SK-N-MC (cell line): ENCODE measurements at regions not wholly inside any gene's neighbourhood (a gene's known extent, or its start where the extent isn't known, plus 50 kb on each side); places are given as distances from the start of the nearest gene placed in this dataset.
"Not testable (repeated sequence)": the region's sequence is repeated elsewhere in the genome, so short reads cannot be mapped to it uniquely, and the experiment has no call there.

Source experiments
- DNase-seq: peaks from one replicate; pipeline ENCODE4 v3.0.0-alpha.2; 2011; ENCODE audit warnings: low read depth, low spot score
- H3K27ac ChIP-seq: fragments of 200-600 bp; sonication (generic); 2 replicates; pipeline ENCODE4 v1.5.1; 2016; ENCODE audit warnings: mixed run types
- H3K36me3 ChIP-seq: fragments of 200-600 bp; sonication (generic); 2 replicates; pipeline ENCODE4 v1.6.1; 2017; ENCODE audit warnings: antibody characterized with exemption, low read length, mixed read lengths; ENCODE audit not compliant: insufficient read depth
- H3K4me3 ChIP-seq: fragments of 200-600 bp; sonication (generic); 2 replicates; pipeline ENCODE4 v1.5.1; 2016
- H3K9ac ChIP-seq: fragments of 200-600 bp; sonication (generic); 2 replicates; pipeline ENCODE4 v1.8.0; 2017; ENCODE audit warnings: mixed run types, mixed read lengths; ENCODE audit not compliant: insufficient read length
- H3K9me3 ChIP-seq: fragments of 200-600 bp; sonication (generic); 2 replicates; pipeline ENCODE4 v1.6.1; 2017; ENCODE audit warnings: low read depth, mild to moderate bottlenecking, antibody characterized with exemption, low read length, moderate library complexity, mixed read lengths
- EZH2 ChIP-seq: fragments of 200-600 bp; sonication (generic); IDR thresholded peaks from one replicate; pipeline ENCODE4 v1.6.1; 2017; ENCODE audit warnings: antibody characterized with exemption
- FOXP2 ChIP-seq: optimal IDR thresholded peaks from 2 replicates; pipeline ENCODE3; 2011; ENCODE audit warnings: mild to moderate bottlenecking, moderate library complexity; ENCODE audit not compliant: insufficient read depth; ENCODE audit errors: extremely low read length, control extremely low read depth
- POLR2AphosphoS5 ChIP-seq: IDR thresholded peaks from 2 replicates; pipeline ENCODE4 v1.6.1; 2012; ENCODE audit warnings: mild to moderate bottlenecking, low read depth, low read length, borderline replicate concordance

DNA sequence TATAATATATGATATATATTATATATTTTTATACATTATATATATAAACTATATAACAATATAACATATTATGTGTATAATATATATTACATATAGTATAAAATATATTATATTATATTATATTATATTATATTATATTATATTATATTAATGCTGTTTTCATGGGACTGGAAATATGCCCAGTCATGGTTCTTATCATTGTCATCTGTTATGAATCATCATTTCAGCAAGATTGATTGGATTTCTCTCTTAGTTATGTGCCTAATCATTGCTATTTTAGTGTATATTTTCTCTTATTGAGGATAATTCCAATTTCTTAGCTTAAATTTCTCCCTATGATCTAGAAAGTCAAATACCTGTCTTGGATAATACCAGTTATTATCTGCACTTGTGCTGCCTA is 617.8 kb downstream of the TRIB2 start:
- no peak overlapping the region for H3K4me3 ChIP-seq
- no peak for DNase-seq
- H3K9ac ChIP-seq, result no peak overlapping the region
- no peak for TF ChIP-seq EZH2
- TF ChIP-seq POLR2AphosphoS5, result no peak
- no peak for TF ChIP-seq FOXP2
- no peak overlapping the region for H3K27ac ChIP-seq
- H3K36me3 ChIP-seq, result no peaks in the 10 kb centered on the region
- H3K9me3 ChIP-seq, result no peaks in the 10 kb centered on the region

- H3K9me3 ChIP-seq, result no peaks in the 10 kb centered on the region
- H3K9ac ChIP-seq, result no peak overlapping the region
- H3K36me3 ChIP-seq, result no peaks in the 10 kb centered on the region
- TF ChIP-seq EZH2 (no peak), FOXP2 (no peak), POLR2AphosphoS5 (no peak)
- H3K27ac ChIP-seq, result no peak overlapping the region
- DNase-seq, result no peak
- no peak overlapping the region for H3K4me3 ChIP-seq
These were observed 619.3 kb downstream of the TRIB2 start for GRCh38 chr2:13335862-13336535.

GRCh38 chr2:13351068-13351467 is 634.3 kb downstream of the TRIB2 start:
- no peak for DNase-seq
- TF ChIP-seq POLR2AphosphoS5 (no peak), FOXP2 (no peak), EZH2 (no peak)
- Histone ChIP-seq H3K27ac (no peak overlapping the region), H3K9ac (no peak overlapping the region), H3K9me3 (no peaks in the 10 kb centered on the region), H3K4me3 (no peak overlapping the region), H3K36me3 (no peaks in the 10 kb centered on the region)

DNA sequence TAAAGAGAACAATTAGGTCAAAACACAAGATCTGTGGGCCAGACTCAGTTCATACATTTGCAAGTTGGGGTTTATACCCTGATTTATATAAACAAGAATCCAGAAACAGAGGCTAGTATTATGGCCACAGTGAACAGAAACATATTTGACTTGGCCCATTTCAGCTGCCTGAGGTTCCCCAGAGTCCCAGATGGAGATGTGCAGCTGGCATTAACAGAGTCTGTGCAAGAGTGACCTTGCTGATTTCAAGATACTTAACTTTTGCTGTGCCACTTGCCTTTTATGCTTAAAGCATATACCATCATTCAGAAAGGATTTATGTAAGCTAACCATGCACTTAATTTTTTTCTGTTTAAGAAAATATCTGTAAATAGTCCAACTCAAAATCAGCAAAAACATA is 636.3 kb downstream of the TRIB2 start:
- Histone ChIP-seq H3K36me3 (no peaks in the 10 kb centered on the region), H3K9me3 (no peaks in the 10 kb centered on the region), H3K9ac (no peak overlapping the region), H3K4me3 (no peak overlapping the region), H3K27ac (no peak overlapping the region)
- DNase-seq, result no peak
- TF ChIP-seq POLR2AphosphoS5, result no peak
- TF ChIP-seq EZH2, result no peak
- TF ChIP-seq FOXP2, result no peak

GRCh38 chr2:13354031-13354430 is 637.3 kb downstream of the TRIB2 start:
- DNase-seq, result no peak
- H3K9me3 ChIP-seq, result no peaks in the 10 kb centered on the region
- no peaks in the 10 kb centered on the region for H3K36me3 ChIP-seq
- no peak overlapping the region for H3K9ac ChIP-seq
- TF ChIP-seq POLR2AphosphoS5 (no peak), FOXP2 (no peak), EZH2 (no peak)
- H3K27ac ChIP-seq, result no peak overlapping the region
- no peak overlapping the region for H3K4me3 ChIP-seq

DNA sequence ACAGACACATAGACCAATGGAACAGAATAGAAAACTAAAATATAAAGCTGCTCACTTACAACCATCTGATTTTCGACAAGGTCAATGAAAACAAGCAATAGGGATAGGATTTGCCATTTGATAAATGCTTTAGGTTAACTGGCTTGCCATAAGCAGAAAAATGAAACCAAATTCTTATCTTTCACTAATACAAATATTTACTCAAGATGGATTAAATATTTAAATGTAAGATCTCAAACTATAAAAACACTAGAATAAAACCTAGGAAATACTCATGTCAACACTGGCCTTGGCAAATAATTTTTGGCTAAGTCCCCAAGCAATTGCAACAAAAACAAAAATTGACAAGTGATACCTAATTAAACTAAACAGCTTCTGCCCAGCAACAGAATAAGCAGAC is 665.2 kb downstream of the TRIB2 start:
- H3K4me3 ChIP-seq, DNase-seq, H3K36me3 ChIP-seq, H3K9me3 ChIP-seq, H3K27ac ChIP-seq, H3K9ac ChIP-seq: not testable (repeated sequence)

DNA sequence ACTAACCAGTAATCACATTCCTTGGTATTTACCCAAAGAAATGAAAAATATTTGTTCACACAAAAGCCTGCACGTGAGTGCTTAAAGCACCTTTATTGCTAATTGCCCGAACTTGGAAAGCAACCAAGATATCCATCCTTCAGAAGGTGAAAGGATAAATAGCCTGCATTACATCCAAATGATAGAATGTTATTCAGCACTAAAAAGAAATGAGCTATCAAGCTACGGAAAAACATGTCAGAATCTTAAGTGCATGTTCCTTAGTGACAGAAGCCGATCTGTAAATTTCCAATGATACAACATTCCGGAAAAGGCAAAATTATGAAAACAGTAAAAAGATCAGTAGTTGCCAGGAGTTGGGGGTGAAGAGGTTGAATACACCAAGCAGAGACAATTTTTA is 672.4 kb downstream of the TRIB2 start:
- H3K4me3 ChIP-seq, H3K27ac ChIP-seq, H3K36me3 ChIP-seq, H3K9me3 ChIP-seq, H3K9ac ChIP-seq, DNase-seq: not testable (repeated sequence)

- Histone ChIP-seq H3K9me3 (no peaks in the 10 kb centered on the region), H3K9ac (no peak overlapping the region), H3K4me3 (no peak overlapping the region), H3K27ac (no peak overlapping the region), H3K36me3 (no peaks in the 10 kb centered on the region)
- TF ChIP-seq FOXP2 (no peak), EZH2 (no peak), POLR2AphosphoS5 (no peak)
- no peak for DNase-seq
These were observed 673.9 kb downstream of the TRIB2 start for GRCh38 chr2:13390676-13391075.

DNA sequence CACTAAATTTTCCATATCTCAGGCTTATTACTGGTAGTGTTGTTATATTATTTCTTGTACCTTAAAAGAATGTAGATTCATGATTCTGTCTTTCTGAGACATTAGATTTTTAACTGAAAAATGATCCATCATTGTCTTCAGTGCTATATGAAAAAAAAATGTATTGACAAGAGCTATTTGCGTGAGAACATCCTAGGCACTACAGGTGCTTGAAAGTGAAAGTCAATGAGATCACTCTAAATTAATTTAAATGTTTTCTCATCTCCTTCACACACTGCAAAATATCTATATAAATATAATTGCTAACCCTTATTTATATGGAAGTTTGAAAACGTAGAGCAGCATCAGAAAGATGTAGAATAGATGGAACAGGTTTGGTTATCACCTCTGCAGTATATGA is 684.6 kb downstream of the TRIB2 start:
- H3K4me3 ChIP-seq, result no peak overlapping the region

More for the DNA sequence above, 684.6 kb downstream of the TRIB2 start:
- DNase-seq, result no peak
- Histone ChIP-seq H3K9ac (no peak overlapping the region), H3K9me3 (no peaks in the 10 kb centered on the region), H3K27ac (no peak overlapping the region), H3K36me3 (no peaks in the 10 kb centered on the region)
- TF ChIP-seq EZH2 (no peak), FOXP2 (no peak), POLR2AphosphoS5 (no peak)
